Loucy (cell line): ENCODE measurements at regions not wholly inside any gene's neighbourhood (a gene's known extent, or its start where the extent isn't known, plus 50 kb on each side); places are given as distances from the start of the nearest gene placed in this dataset.

ENCODE experiments used
- CTCF ChIP-seq: fragments of 200-600 bp; sonication (generic); conservative IDR thresholded peaks from 2 replicates; pipeline ENCODE4 v1.5.1; 2014; ENCODE audit warnings: mild to moderate bottlenecking, antibody characterized with exemption, low read length
- EZH2phosphoT487 ChIP-seq: fragments of 200-600 bp; IDR thresholded peaks from 2 replicates; pipeline ENCODE4 v1.6.1; 2018; ENCODE audit warnings: antibody characterized with exemption, mild to moderate bottlenecking, moderate library complexity, borderline replicate concordance

GRCh38 chr11:106581399-106581798 is 436.9 kb downstream of the GUCY1A2 start:
- TF ChIP-seq CTCF (no peak), EZH2phosphoT487 (no peak)
